HFF-Myc (cell line): ENCODE measurements at regions not wholly inside any gene's neighbourhood (a gene's known extent, or its start where the extent isn't known, plus 50 kb on each side); places are given as distances from the start of the nearest gene placed in this dataset.

ENCODE experiments used
- DNase-seq: peaks from one replicate; pipeline ENCODE4 v3.0.0-alpha.2; 2011; ENCODE audit warnings: low read depth; ENCODE audit errors: extremely low read depth
- H3K4me3 ChIP-seq: replicated peaks from 2 replicates; pipeline ENCODE4 v1.5.1; 2011; ENCODE audit warnings: low read depth, mild to moderate bottlenecking, control low read depth, low read length
- CTCF ChIP-seq: IDR thresholded peaks from 2 replicates; pipeline ENCODE4 v1.5.1; 2012; ENCODE audit warnings: mild to moderate bottlenecking, low read depth, low read length, control low read depth; ENCODE audit errors: missing control alignments

- TF ChIP-seq CTCF = no peak
- DNase-seq = no peak
- no peak overlapping the region for H3K4me3 ChIP-seq
Observed at GRCh38 chr13:109584844-109585361, 201.5 kb downstream of the IRS2 start.

- H3K4me3 ChIP-seq = no peak overlapping the region
- DNase-seq = no peak
- no peak for TF ChIP-seq CTCF
Observed at GRCh38 chr13:109577191-109577700, 209.1 kb downstream of the IRS2 start.

GRCh38 chr13:109576331-109576813 lies 210.0 kb downstream of the IRS2 start:
- no peak for DNase-seq
- TF ChIP-seq CTCF = no peak
- no peak overlapping the region for H3K4me3 ChIP-seq

GRCh38 chr13:109575821-109576220 lies 210.6 kb downstream of the IRS2 start:
- no peak for DNase-seq
- no peak overlapping the region for H3K4me3 ChIP-seq
- no peak for TF ChIP-seq CTCF

GRCh38 chr13:109572389-109572788 lies 214.0 kb downstream of the IRS2 start:
- no peak overlapping the region for H3K4me3 ChIP-seq
- TF ChIP-seq CTCF = no peak
- DNase-seq = no peak

- no peak for TF ChIP-seq CTCF
- DNase-seq = no peak
Observed at GRCh38 chr13:109569958-109570711, 216.2 kb downstream of the IRS2 start.

More at GRCh38 chr13:109569958-109570711, 216.2 kb downstream of the IRS2 start:
- no peak overlapping the region for H3K4me3 ChIP-seq
